GM23248 (cell line): ENCODE measurements at regions not wholly inside any gene's neighbourhood (a gene's known extent, or its start where the extent isn't known, plus 50 kb on each side); places are given as distances from the start of the nearest gene placed in this dataset.

Experiments
- DNase-seq: peaks from one replicate; pipeline ENCODE4 v3.0.0-alpha.2; 2015
- H2AFZ ChIP-seq: fragments of 200-600 bp; sonication (generic); 2 replicates; pipeline ENCODE4 v1.6.1; 2016; ENCODE audit warnings: antibody characterized with exemption
- H3F3A ChIP-seq: fragments of 200-600 bp; sonication (generic); 2 replicates; pipeline ENCODE4 v1.6.1; 2016; ENCODE audit warnings: mild to moderate bottlenecking, antibody characterized with exemption, mixed run types; ENCODE audit not compliant: insufficient read depth
- H3K27ac ChIP-seq: fragments of 200-600 bp; sonication (generic); 2 replicates; pipeline ENCODE4 v1.5.1; 2016; ENCODE audit warnings: mild to moderate bottlenecking
- H3K27me3 ChIP-seq: fragments of 200-600 bp; sonication (generic); replicated peaks from 2 replicates; pipeline ENCODE4 v1.6.1; 2016; ENCODE audit warnings: mild to moderate bottlenecking; ENCODE audit not compliant: insufficient read depth
- H3K36me3 ChIP-seq: fragments of 200-600 bp; sonication (generic); 2 replicates; pipeline ENCODE4 v1.6.1; 2016; ENCODE audit warnings: low read depth, mild to moderate bottlenecking
- H3K4me1 ChIP-seq: fragments of 200-600 bp; sonication (generic); 2 replicates; pipeline ENCODE4 v1.6.1; 2016; ENCODE audit warnings: mild to moderate bottlenecking; ENCODE audit not compliant: insufficient read depth
- H3K4me2 ChIP-seq: fragments of 200-600 bp; sonication (generic); one replicate; pipeline ENCODE4 v1.6.1; 2016; ENCODE audit warnings: mild to moderate bottlenecking; ENCODE audit not compliant: unreplicated experiment
- H3K4me3 ChIP-seq: fragments of 200-600 bp; sonication (generic); 2 replicates; pipeline ENCODE4 v1.5.1; 2016; ENCODE audit warnings: mild to moderate bottlenecking
- H3K79me2 ChIP-seq: fragments of 200-600 bp; sonication (generic); 2 replicates; pipeline ENCODE4 v1.6.1; 2016; ENCODE audit warnings: mild to moderate bottlenecking; ENCODE audit not compliant: insufficient read depth
- H3K9ac ChIP-seq: fragments of 200-600 bp; sonication (generic); 2 replicates; pipeline ENCODE4 v1.6.1; 2016; ENCODE audit warnings: mild to moderate bottlenecking
- H3K9me2 ChIP-seq: fragments of 200-600 bp; sonication (generic); 2 replicates; pipeline ENCODE4 v1.6.1; 2016; ENCODE audit warnings: mixed run types, mild to moderate bottlenecking, moderate library complexity; ENCODE audit not compliant: insufficient read depth
- H3K9me3 ChIP-seq: fragments of 200-600 bp; sonication (generic); one replicate; pipeline ENCODE4 v1.6.1; 2017; ENCODE audit warnings: low read depth
- H4K20me1 ChIP-seq: fragments of 200-600 bp; sonication (generic); 2 replicates; pipeline ENCODE4 v1.6.0; 2016; ENCODE audit not compliant: insufficient read depth
- EZH2 ChIP-seq: fragments of 200-600 bp; sonication (generic); IDR thresholded peaks from 2 replicates; pipeline ENCODE4 v1.6.1; 2018; ENCODE audit warnings: antibody characterized with exemption, mild to moderate bottlenecking; ENCODE audit not compliant: insufficient read depth, poor library complexity, severe bottlenecking
- EZH2phosphoT487 ChIP-seq: fragments of 200-600 bp; sonication (generic); IDR thresholded peaks from 2 replicates; pipeline ENCODE4 v1.6.1; 2018; ENCODE audit warnings: antibody characterized with exemption, moderate library complexity, mild to moderate bottlenecking, low read depth; ENCODE audit not compliant: insufficient read depth
- WGBS, 2 experiments: methylation state at CpG; one replicate each; pipeline ENCODE4 v1.1.6; 2015 to 2017; ENCODE audit warnings: low lambda C conversion rate in 2 of 2, low coverage in 1 of 2; ENCODE audit errors: missing lambda C conversion rate in 2 of 2; 5-methylcytosine and 5-hydroxymethylcytosine counted together
- in situ Hi-C: fragments of 300-500 bp; cut with MboI; formaldehyde crosslinking; loops from 2 replicates; pipeline ENCODE4 v1.15.0; 2020

GRCh38 chr6:40937491-40937890, 101.5 kb downstream of the UNC5CL start:
- Histone ChIP-seq H3K9me2 (no peaks in the 10 kb centered on the region), H3K4me3 (no peak overlapping the region), H3K4me2 (peak overlapping the region; percentile 33), H3K27ac (peak overlapping the region; percentile 61), H3K4me1 (peaks cover 24% of the 10 kb centered on the region), H3K9me3 (no peaks in the 10 kb centered on the region), H4K20me1 (no peaks in the 10 kb centered on the region), H3K9ac (0 out of 2 replicates have a peak overlapping the region, but pooled peaks have one; percentile 21), H3K79me2 (no peaks in the 10 kb centered on the region), H3F3A (peaks cover 28% of the 10 kb centered on the region), H3K27me3 (no peaks in the 10 kb centered on the region), H2AFZ (no peak overlapping the region), H3K36me3 (no peaks in the 10 kb centered on the region)
- peak; percentile 26 for DNase-seq
- in situ Hi-C loops, result no loop called here
- WGBS, 2 experiments, result 59 to 64% methylated on average over 2 of the region's 2 CpGs
- TF ChIP-seq EZH2phosphoT487 (no peak), EZH2 (no peak)

GRCh38 chr6:40936818-40937251, 102.2 kb downstream of the UNC5CL start:
- Histone ChIP-seq H3K4me1 (peaks cover 25% of the 10 kb centered on the region), H3K9me3 (no peaks in the 10 kb centered on the region), H3K9ac (peak overlapping the region; percentile 21; the same call in 1 of the 2 replicates), H3F3A (peaks cover 28% of the 10 kb centered on the region), H3K4me3 (no peak overlapping the region), H3K9me2 (no peaks in the 10 kb centered on the region), H3K27me3 (no peaks in the 10 kb centered on the region), H2AFZ (no peak overlapping the region), H3K36me3 (no peaks in the 10 kb centered on the region), H3K4me2 (peak overlapping the region; percentile 33), H3K27ac (peak overlapping the region; percentile 65), H3K79me2 (no peaks in the 10 kb centered on the region), H4K20me1 (no peaks in the 10 kb centered on the region)
- TF ChIP-seq EZH2phosphoT487, result no peak
- no peak for TF ChIP-seq EZH2
- in situ Hi-C loops, result no loop called here
- 2 to 6% methylated on average over 3 of the region's 3 CpGs for WGBS, 2 experiments
- DNase-seq, result peak; percentile 87

GRCh38 chr6:40933864-40934263, 105.2 kb downstream of the UNC5CL start:
- TF ChIP-seq EZH2phosphoT487 (no peak), EZH2 (no peak)
- H3K9me2 ChIP-seq, result no peaks in the 10 kb centered on the region
- WGBS, 2 experiments, result 86 to 92% methylated on average over 5 of the region's 5 CpGs

GRCh38 chr6:40932953-40933352, 106.1 kb downstream of the UNC5CL start:
- H3K9me3 ChIP-seq, result no peaks in the 10 kb centered on the region
- no peak overlapping the region for H3K9ac ChIP-seq
- DNase-seq, result no peak
- H3K4me1 ChIP-seq, result peaks cover 34% of the 10 kb centered on the region
- in situ Hi-C loops, result no loop called here
- H3K4me2 ChIP-seq, result no peak overlapping the region
- no peaks in the 10 kb centered on the region for H3K36me3 ChIP-seq
- H3K4me3 ChIP-seq, result no peak overlapping the region
- H3F3A ChIP-seq, result peaks cover 25% of the 10 kb centered on the region
- TF ChIP-seq EZH2 (no peak), EZH2phosphoT487 (no peak)
- H3K27ac ChIP-seq, result no peak overlapping the region
- no peaks in the 10 kb centered on the region for H3K79me2 ChIP-seq
- no peaks in the 10 kb centered on the region for H3K9me2 ChIP-seq
- H3K27me3 ChIP-seq, result no peaks in the 10 kb centered on the region
- H4K20me1 ChIP-seq, result no peaks in the 10 kb centered on the region
- WGBS, 2 experiments, result 94 to 95% methylated on average over 6 of the region's 6 CpGs
- no peak overlapping the region for H2AFZ ChIP-seq

More at GRCh38 chr6:40933864-40934263, 105.2 kb downstream of the UNC5CL start:
- H2AFZ ChIP-seq, result no peak overlapping the region
- H3K9me3 ChIP-seq, result no peaks in the 10 kb centered on the region
- H3K79me2 ChIP-seq, result no peaks in the 10 kb centered on the region
- in situ Hi-C loops, result no loop called here
- H3F3A ChIP-seq, result peaks cover 28% of the 10 kb centered on the region
- H4K20me1 ChIP-seq, result no peaks in the 10 kb centered on the region
- no peaks in the 10 kb centered on the region for H3K36me3 ChIP-seq
- H3K27me3 ChIP-seq, result no peaks in the 10 kb centered on the region
- H3K4me3 ChIP-seq, result no peak overlapping the region
- no peak overlapping the region for H3K9ac ChIP-seq
- no peak for DNase-seq
- no peak overlapping the region for H3K27ac ChIP-seq
- peaks cover 34% of the 10 kb centered on the region for H3K4me1 ChIP-seq
- no peak overlapping the region for H3K4me2 ChIP-seq

- H3K79me2 ChIP-seq, result no peaks in the 10 kb centered on the region
- peak; percentile 72 for DNase-seq
- H4K20me1 ChIP-seq, result no peaks in the 10 kb centered on the region
- no peaks in the 10 kb centered on the region for H3K9me3 ChIP-seq
- no peak overlapping the region for H3K4me2 ChIP-seq
- H3F3A ChIP-seq, result peaks cover 19% of the 10 kb centered on the region
- H3K4me3 ChIP-seq, result no peak overlapping the region
- H3K27me3 ChIP-seq, result no peaks in the 10 kb centered on the region
- no peak overlapping the region for H3K27ac ChIP-seq
- whole genome bisulfite sequencing, 2 experiments, result 66 to 78% methylated on average over 2 of the region's 2 CpGs
- TF ChIP-seq EZH2 (no peak), EZH2phosphoT487 (no peak)
- H2AFZ ChIP-seq, result no peak overlapping the region
- in situ Hi-C loops, result no loop called here
- H3K9ac ChIP-seq, result no peak overlapping the region
- no peaks in the 10 kb centered on the region for H3K9me2 ChIP-seq
- H3K4me1 ChIP-seq, result peaks cover 28% of the 10 kb centered on the region
- H3K36me3 ChIP-seq, result no peaks in the 10 kb centered on the region
These were observed 106.7 kb downstream of the UNC5CL start for GRCh38 chr6:40932366-40932765.
